GM12892 (cell line): ENCODE measurements at regions not wholly inside any gene's neighbourhood (a gene's known extent, or its start where the extent isn't known, plus 50 kb on each side); places are given as distances from the start of the nearest gene placed in this dataset.

Experiments used
- POLR2A ChIP-seq: IDR thresholded peaks from 2 replicates; pipeline ENCODE4 v1.6.1; 2011; ENCODE audit warnings: low read depth, low read length, control low read depth
- POLR2AphosphoS5 ChIP-seq: IDR thresholded peaks from 2 replicates; pipeline ENCODE4 v1.6.1; 2011; ENCODE audit warnings: low read depth, low read length, control low read depth
- TAF1 ChIP-seq: IDR thresholded peaks from 2 replicates; pipeline ENCODE4 v1.6.1; 2011; ENCODE audit warnings: low read depth, mild to moderate bottlenecking, control low read depth, low read length, borderline replicate concordance

DNA sequence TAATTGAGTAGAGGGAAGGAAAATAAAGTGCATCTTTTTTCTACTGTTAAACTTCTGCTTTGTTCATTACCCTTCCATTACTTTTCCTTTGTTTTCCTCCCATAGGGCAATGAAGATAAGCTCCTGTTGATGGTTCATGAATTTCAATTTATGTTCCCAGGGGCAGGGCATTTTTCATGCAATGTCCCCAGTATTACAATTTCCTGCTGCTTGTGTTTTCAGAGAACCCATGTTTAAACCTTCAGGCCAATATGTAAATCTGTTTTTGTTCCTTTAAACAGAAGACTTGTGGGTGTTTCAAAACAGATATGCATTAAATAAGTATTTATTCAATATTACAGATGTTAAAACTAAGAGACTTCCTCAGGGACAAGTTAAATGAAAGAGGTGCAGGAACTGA, 834.5 kb downstream of the ZPLD1 start:
- TF ChIP-seq TAF1 (no peak), POLR2A (no peak), POLR2AphosphoS5 (no peak)
